Endothelial cell of umbilical vein (primary cell): ENCODE measurements at regions not wholly inside any gene's neighbourhood (a gene's known extent, or its start where the extent isn't known, plus 50 kb on each side); places are given as distances from the start of the nearest gene placed in this dataset.

ENCODE experiments used
- BruUV-seq: library from RNA; stranded (reverse); fragments of 400-500 nt; replicated peaks from 2 replicates; lab custom pipeline; 2021; lab: Mats Ljungman, UMichigan
- CTCF ChIA-PET: fragments of 300-600, 350-600 bp; sonication (Branson Sonifier 250); formaldehyde crosslinking; loops from one replicate; lab custom pipeline; 2021; ENCODE audit warnings: antibody characterized with exemption, inconsistent platforms; lab: Charles Lee
- POLR2A ChIA-PET: fragments of 300-600, 350-600 bp; sonication (Branson Sonifier 250); formaldehyde crosslinking; loops from one replicate; lab custom pipeline; 2021; ENCODE audit warnings: antibody characterized with exemption, inconsistent platforms; lab: Charles Lee
- DNase-seq: peaks from one replicate; pipeline ENCODE4 v3.0.0-alpha.2; 2011; ENCODE audit warnings: low read depth, low spot score
- FAIRE-seq: peaks from 2 replicates; lab custom pipeline; 2011; peaks lifted over from hg19 to GRCh38; lab: Jason Lieb, UNC
- H2AFZ ChIP-seq: 2 replicates; pipeline ENCODE4 v1.6.0; 2012; ENCODE audit warnings: low read depth, low read length, control low read depth, inconsistent platforms
- H3K27ac ChIP-seq: 2 replicates; pipeline ENCODE4 v1.5.1; 2011; ENCODE audit warnings: low read depth, mild to moderate bottlenecking, control low read depth, low read length, moderate library complexity; ENCODE audit not compliant: insufficient read depth
- H3K27me3 ChIP-seq, 2 experiments: 2 replicates each; pipeline versions ENCODE4 v1.6.0 to v1.6.1; 2011; ENCODE audit warnings: low read length in 2 of 2, mixed read lengths in 1 of 2; ENCODE audit not compliant: control insufficient read depth in 2 of 2, insufficient read depth in 2 of 2
- H3K36me3 ChIP-seq, 2 experiments: 2 replicates in 1 of 2; 3 replicates in 1 of 2; pipeline ENCODE4 v1.5.1; 2011; ENCODE audit warnings: low read length in 2 of 2, mild to moderate bottlenecking in 1 of 2, moderate library complexity in 1 of 2; ENCODE audit not compliant: control insufficient read depth in 2 of 2, insufficient read depth in 2 of 2; ENCODE audit errors: extremely low read depth in 1 of 2
- H3K4me1 ChIP-seq: 3 replicates; pipeline ENCODE4 v1.5.1; 2011; ENCODE audit warnings: mild to moderate bottlenecking, low read length; ENCODE audit not compliant: control insufficient read depth, insufficient read depth; ENCODE audit errors: extremely low read depth
- H3K4me2 ChIP-seq: 2 replicates; pipeline ENCODE4 v1.6.1; 2011; ENCODE audit warnings: low read length, control low read depth, mixed read lengths; ENCODE audit not compliant: insufficient read depth
- H3K4me3 ChIP-seq, 3 experiments: fragments of 200-600 bp in 1 of 3; sonication (generic), shearing (Covaris generic) in 1 of 3; replicated peaks in 1 of 3; 2 replicates each; pipeline ENCODE4 v1.5.1; 2011 to 2016; ENCODE audit warnings: control low read depth in 3 of 3, low read length in 3 of 3, mild to moderate bottlenecking in 2 of 3, inconsistent platforms in 1 of 3, low read depth in 1 of 3, moderate library complexity in 1 of 3; ENCODE audit not compliant: insufficient read depth in 1 of 3
- H3K79me2 ChIP-seq: 2 replicates; pipeline ENCODE4 v1.6.0; 2012; ENCODE audit warnings: low read length, inconsistent platforms; ENCODE audit not compliant: control insufficient read depth, insufficient read depth
- H3K9ac ChIP-seq: replicated peaks from 2 replicates; pipeline ENCODE3; 2011; ENCODE audit warnings: low read length, control low read depth; ENCODE audit not compliant: insufficient read depth; ENCODE audit errors: extremely low read depth
- H3K9me1 ChIP-seq: replicated peaks from 3 replicates; pipeline ENCODE4 v1.6.0; 2011; ENCODE audit warnings: mild to moderate bottlenecking, low read length; ENCODE audit not compliant: control insufficient read depth, insufficient read depth; ENCODE audit errors: extremely low read depth
- H3K9me3 ChIP-seq: replicated peaks from 2 replicates; pipeline ENCODE4 v1.5.1; 2012; ENCODE audit warnings: low read length, inconsistent platforms; ENCODE audit not compliant: control insufficient read depth, insufficient read depth
- H4K20me1 ChIP-seq: replicated peaks from 2 replicates; pipeline ENCODE3; 2011; ENCODE audit warnings: mild to moderate bottlenecking, low read length; ENCODE audit not compliant: control insufficient read depth, insufficient read depth; ENCODE audit errors: extremely low read depth
- CTCF ChIP-seq, 2 donors: IDR thresholded peaks; 1 replicate in 1 of 2; 2 replicates in 1 of 2; pipeline ENCODE4 v1.5.1; 2011; ENCODE audit warnings: low read length in 2 of 2, mild to moderate bottlenecking in 2 of 2, moderate library complexity in 2 of 2, control low read depth in 1 of 2, inconsistent platforms in 1 of 2, low read depth in 1 of 2; ENCODE audit not compliant: insufficient read depth in 1 of 2; ENCODE audit errors: extremely low read depth in 1 of 2
- EZH2 ChIP-seq: IDR thresholded peaks from 2 replicates; pipeline ENCODE4 v1.6.1; 2012; ENCODE audit warnings: borderline replicate concordance, low read depth, mild to moderate bottlenecking, moderate library complexity, low read length, inconsistent platforms; ENCODE audit not compliant: severe bottlenecking
- FOS ChIP-seq: IDR thresholded peaks from 2 replicates; pipeline ENCODE4 v1.6.1; 2011; ENCODE audit warnings: mild to moderate bottlenecking, low read length, moderate library complexity, borderline replicate concordance; ENCODE audit not compliant: insufficient read depth
- GATA2 ChIP-seq: IDR thresholded peaks from 2 replicates; pipeline ENCODE4 v1.7.0; 2011; ENCODE audit warnings: low read depth, mild to moderate bottlenecking, moderate library complexity, mixed read lengths, low read length; ENCODE audit not compliant: insufficient read length, insufficient read depth
- JUN ChIP-seq: IDR thresholded peaks from 2 replicates; pipeline ENCODE4 v1.6.1; 2011; ENCODE audit warnings: borderline replicate concordance, low read depth; ENCODE audit not compliant: insufficient read length, insufficient read depth
- POLR2A ChIP-seq: IDR thresholded peaks from 2 replicates; pipeline ENCODE4 v1.6.1; 2012; ENCODE audit warnings: low read depth, mild to moderate bottlenecking, control low read depth, low read length
- dilution Hi-C: fragments of 300-500 bp; cut with MboI; formaldehyde crosslinking; loops from one replicate; pipeline ENCODE4 v1.15.0; 2019; ENCODE audit warnings: low sequenced_read_pairs; ENCODE audit not compliant: extremely low pct_ligation_motif_present
- intact Hi-C: fragments of 100-400 bp; cut with micrococcal nuclease; formaldehyde crosslinking; loops from one replicate; pipeline ENCODE4 v1.10.0; 2022
- TF ChIP-seq, protein P1 (sequence below): IDR thresholded peaks from 2 replicates; pipeline ENCODE4 v1.6.1; 2011; ENCODE audit not compliant: insufficient read depth, insufficient read length

GRCh38 chr1:55993646-55994318, 585.6 kb downstream of the PLPP3 start:
- dilution Hi-C loops = no loop called here
- Histone ChIP-seq H3K79me2 (no peaks in the 10 kb centered on the region), H3K27me3 (no peaks in the 10 kb centered on the region), H3K9me1 (no peaks in the 10 kb centered on the region), H3K36me3 (no peaks in the 10 kb centered on the region), H3K4me1 (no peaks in the 10 kb centered on the region), H3K27ac (no peak overlapping the region), H3K9me3 (no peaks in the 10 kb centered on the region), H3K9ac (no peak overlapping the region), H4K20me1 (no peaks in the 10 kb centered on the region), H3K4me2 (no peak overlapping the region), H2AFZ (no peak overlapping the region), H3K4me3 (no peak overlapping the region)
- no peak for TF ChIP-seq GATA2
- no peak for TF ChIP-seq FOS
- no peak for TF ChIP-seq JUN
- TF ChIP-seq, protein P1, sequence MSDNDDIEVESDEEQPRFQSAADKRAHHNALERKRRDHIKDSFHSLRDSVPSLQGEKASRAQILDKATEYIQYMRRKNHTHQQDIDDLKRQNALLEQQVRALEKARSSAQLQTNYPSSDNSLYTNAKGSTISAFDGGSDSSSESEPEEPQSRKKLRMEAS = no peak
- no TSS peak for BruUV-seq
- POLR2A ChIA-PET = no interaction called here
- FAIRE-seq (no peak), DNase-seq (no peak)
- CTCF ChIA-PET = no interaction called here
- intact Hi-C loops = no loop called here

- H3K27me3 ChIP-seq = no peaks in the 10 kb centered on the region
- H3K4me3 ChIP-seq = no peak overlapping the region
- H3K9me3 ChIP-seq = no peaks in the 10 kb centered on the region
- H3K4me1 ChIP-seq = no peaks in the 10 kb centered on the region
- no peak overlapping the region for H2AFZ ChIP-seq
- no peak for FAIRE-seq
- H3K27ac ChIP-seq = no peak overlapping the region
- TF ChIP-seq CTCF (IDR thresholded peaks at IDR 0.05; ENCODE audit: extremely low read depth in 1 of 2, insufficient read depth in 1 of 2, low read depth in 1 of 2, low read length in 2 of 2) (no peak), POLR2A (no peak), EZH2 (no peak)
- POLR2A ChIA-PET = no interaction called here
- H3K36me3 ChIP-seq = no peaks in the 10 kb centered on the region
- intact Hi-C loops = no loop called here
- no peak for DNase-seq
- H3K4me2 ChIP-seq = no peak overlapping the region
- dilution Hi-C loops = no loop called here
- CTCF ChIA-PET = interaction anchor here (1.7 kb wide), 1 partner anchor 9 kb away, joined by 6 read pairs; no protein-coding TSS in a partner anchor
- H4K20me1 ChIP-seq = no peaks in the 10 kb centered on the region
- H3K9ac ChIP-seq = no peak overlapping the region
- no peaks in the 10 kb centered on the region for H3K79me2 ChIP-seq
- BruUV-seq = no TSS peak
- no peaks in the 10 kb centered on the region for H3K9me1 ChIP-seq
These were observed 589.4 kb downstream of the PLPP3 start for GRCh38 chr1:55990007-55990406.
